Stimulated activated CD4-positive, alpha-beta T cell treated with anti-CD3 and anti-CD28 coated beads, Interleukin-12 subunit alpha, Interleukin-12 subunit beta, amount 100 ng/mL, for 4 hours (primary cell): ENCODE measurements at regions not wholly inside any gene's neighbourhood (a gene's known extent, or its start where the extent isn't known, plus 50 kb on each side); places are given as distances from the start of the nearest gene placed in this dataset.

Experiments
- DNase-seq: peaks from one replicate; pipeline ENCODE4 v3.0.0-alpha.2; 2020

- DNase-seq, result no peak
Observed at GRCh38 chr20:17140894-17141293, 85.9 kb upstream of the PCSK2 start.

GRCh38 chr20:17141568-17141967 is 85.3 kb upstream of the PCSK2 start:
- no peak for DNase-seq

- no peak for DNase-seq
Observed at GRCh38 chr20:17142666-17143065, 84.2 kb upstream of the PCSK2 start.

- DNase-seq, result no peak
Observed at GRCh38 chr20:17150858-17151257, 76.0 kb upstream of the PCSK2 start.

- no peak for DNase-seq
Observed at GRCh38 chr20:17155401-17155800, 71.4 kb upstream of the PCSK2 start.

- no peak for DNase-seq
Observed at GRCh38 chr20:17158701-17159100, 68.1 kb upstream of the PCSK2 start.

GRCh38 chr20:17161673-17162481 is 65.0 kb upstream of the PCSK2 start:
- DNase-seq, result no peak

- no peak for DNase-seq
Observed at GRCh38 chr20:17168026-17168612, 58.7 kb upstream of the PCSK2 start.

- no peak for DNase-seq
Observed at GRCh38 chr20:17169585-17170136, 57.2 kb upstream of the PCSK2 start.

GRCh38 chr20:17171746-17172280 is 55.0 kb upstream of the PCSK2 start:
- DNase-seq, result no peak

- DNase-seq, result no peak
Observed at GRCh38 chr20:17172836-17173516, 53.9 kb upstream of the PCSK2 start.
